Caco-2 (cell line): ENCODE measurements at regions not wholly inside any gene's neighbourhood (a gene's known extent, or its start where the extent isn't known, plus 50 kb on each side); places are given as distances from the start of the nearest gene placed in this dataset.

Experiments
- BruUV-seq: library from RNA; stranded (reverse); fragments of 400-500 nt; replicated peaks from 2 replicates; lab custom pipeline; 2021; lab: Mats Ljungman, UMichigan
- CTCF ChIA-PET: fragments of 300-600 bp; sonication (Branson Sonifier 250); formaldehyde crosslinking; loops from one replicate; lab custom pipeline; 2022; ENCODE audit warnings: antibody characterized with exemption; lab: Charles Lee
- POLR2A ChIA-PET: fragments of 300-600 bp; sonication (Branson Sonifier 250); formaldehyde crosslinking; loops from one replicate; lab custom pipeline; 2022; ENCODE audit warnings: antibody characterized with exemption; lab: Charles Lee
- DNase-seq, 2 experiments: peaks; one replicate each; pipeline versions ENCODE4 v3.0.0 to v3.0.0-alpha.2; 2020 to 2022
- H3K27me3 ChIP-seq: replicated peaks from 2 replicates; pipeline ENCODE4 v1.6.0; 2011; ENCODE audit warnings: low read length; ENCODE audit not compliant: control insufficient read depth, insufficient read depth
- H3K36me3 ChIP-seq: 2 replicates; pipeline ENCODE4 v1.5.1; 2011; ENCODE audit warnings: low read length; ENCODE audit not compliant: control insufficient read depth, insufficient read depth
- H3K4me1 ChIP-seq: fragments of 250-450 bp; sonication (Bioruptor Pico); 2 replicates; pipeline ENCODE4 v1.5.1; 2020; ENCODE audit warnings: mild to moderate bottlenecking
- H3K4me3 ChIP-seq: 2 replicates; pipeline ENCODE4 v1.5.1; 2011; ENCODE audit warnings: low read depth, mild to moderate bottlenecking, control low read depth, low read length
- H3K9me3 ChIP-seq: fragments of 250-450 bp; sonication (Bioruptor Pico); 2 replicates; pipeline ENCODE4 v1.5.1; 2020; ENCODE audit warnings: mild to moderate bottlenecking, moderate library complexity
- H3K27ac Mint-ChIP-seq: one replicate; pipeline ENCODE4 v1.8.0; 2022; ENCODE audit warnings: mixed read lengths; ENCODE audit not compliant: unreplicated experiment
- H3K27me3 Mint-ChIP-seq: one replicate; pipeline ENCODE4 v1.8.0; 2022; ENCODE audit warnings: mixed read lengths; ENCODE audit not compliant: insufficient read depth, unreplicated experiment
- H3K36me3 Mint-ChIP-seq: one replicate; pipeline ENCODE4 v1.8.0; 2022; ENCODE audit warnings: mild to moderate bottlenecking, mixed read lengths; ENCODE audit not compliant: insufficient read depth, unreplicated experiment
- H3K4me1 Mint-ChIP-seq: one replicate; pipeline ENCODE4 v1.8.0; 2022; ENCODE audit warnings: low read depth, mixed read lengths; ENCODE audit not compliant: unreplicated experiment
- H3K4me3 Mint-ChIP-seq: one replicate; pipeline ENCODE4 v1.8.0; 2022; ENCODE audit warnings: mild to moderate bottlenecking, moderate library complexity, mixed read lengths; ENCODE audit not compliant: unreplicated experiment
- H3K9me3 Mint-ChIP-seq: one replicate; pipeline ENCODE4 v1.8.0; 2022; ENCODE audit warnings: mixed read lengths; ENCODE audit not compliant: unreplicated experiment
- CTCF ChIP-seq, 2 experiments: fragments of 200-600 bp in 1 of 2; IDR thresholded peaks; 1 replicate in 1 of 2; 2 replicates in 1 of 2; pipeline versions ENCODE4 v1.5.1 to v1.8.0; 2011 to 2022; ENCODE audit warnings: antibody characterized with exemption in 1 of 2, control low read depth in 1 of 2, inconsistent platforms in 1 of 2, low read depth in 1 of 2, low read length in 1 of 2, mild to moderate bottlenecking in 1 of 2, moderate library complexity in 1 of 2; ENCODE audit not compliant: insufficient read depth in 1 of 2, severe bottlenecking in 1 of 2, unreplicated experiment in 1 of 2
- intact Hi-C: fragments of 100-400 bp; cut with micrococcal nuclease; formaldehyde crosslinking; loops from one replicate; pipeline ENCODE4 v1.10.0; 2022; ENCODE audit not compliant: unreplicated experiment

DNA sequence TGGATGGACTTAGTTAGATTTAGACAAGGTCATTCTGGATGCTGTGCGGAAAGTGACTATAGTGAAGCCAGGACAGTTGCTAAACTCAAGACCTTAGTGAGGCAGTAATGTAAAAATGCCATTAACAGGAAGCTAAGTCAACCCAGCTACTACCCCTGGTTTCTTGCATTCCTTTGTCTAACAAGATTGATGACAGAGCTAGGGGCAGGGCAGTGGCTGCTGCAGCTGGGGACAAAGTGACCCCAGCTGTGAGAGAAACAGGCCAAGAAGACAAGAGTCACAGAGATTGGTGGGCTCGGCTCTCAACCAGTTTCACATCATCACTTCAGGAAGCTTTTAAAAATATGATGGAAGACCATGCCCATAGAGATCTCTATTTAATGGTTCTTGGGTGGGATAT lies 110.4 kb upstream of the POU2AF2 start:
- CTCF ChIA-PET = no interaction called here
- Histone ChIP-seq H3K4me1 (no peaks in the 10 kb centered on the region), H3K4me3 (no peak overlapping the region), H3K27me3 (no peaks in the 10 kb centered on the region), H3K9me3 (no peaks in the 10 kb centered on the region), H3K36me3 (no peaks in the 10 kb centered on the region)
- Mint-ChIP-seq H3K36me3 (no peaks in the 10 kb centered on the region), H3K9me3 (no peaks in the 10 kb centered on the region), H3K27ac (no peak overlapping the region), H3K27me3 (peaks cover 26% of the 10 kb centered on the region), H3K4me3 (no peak overlapping the region), H3K4me1 (no peaks in the 10 kb centered on the region)
- no peak for TF ChIP-seq CTCF (IDR thresholded peaks at IDR 0.05; ENCODE audit: insufficient read depth in 1 of 2, low read depth in 1 of 2, low read length in 1 of 2, severe bottlenecking in 1 of 2, unreplicated experiment in 1 of 2)
- DNase-seq = no peak
- POLR2A ChIA-PET = no interaction called here
- BruUV-seq = no TSS peak
- intact Hi-C loops = no loop called here

DNA sequence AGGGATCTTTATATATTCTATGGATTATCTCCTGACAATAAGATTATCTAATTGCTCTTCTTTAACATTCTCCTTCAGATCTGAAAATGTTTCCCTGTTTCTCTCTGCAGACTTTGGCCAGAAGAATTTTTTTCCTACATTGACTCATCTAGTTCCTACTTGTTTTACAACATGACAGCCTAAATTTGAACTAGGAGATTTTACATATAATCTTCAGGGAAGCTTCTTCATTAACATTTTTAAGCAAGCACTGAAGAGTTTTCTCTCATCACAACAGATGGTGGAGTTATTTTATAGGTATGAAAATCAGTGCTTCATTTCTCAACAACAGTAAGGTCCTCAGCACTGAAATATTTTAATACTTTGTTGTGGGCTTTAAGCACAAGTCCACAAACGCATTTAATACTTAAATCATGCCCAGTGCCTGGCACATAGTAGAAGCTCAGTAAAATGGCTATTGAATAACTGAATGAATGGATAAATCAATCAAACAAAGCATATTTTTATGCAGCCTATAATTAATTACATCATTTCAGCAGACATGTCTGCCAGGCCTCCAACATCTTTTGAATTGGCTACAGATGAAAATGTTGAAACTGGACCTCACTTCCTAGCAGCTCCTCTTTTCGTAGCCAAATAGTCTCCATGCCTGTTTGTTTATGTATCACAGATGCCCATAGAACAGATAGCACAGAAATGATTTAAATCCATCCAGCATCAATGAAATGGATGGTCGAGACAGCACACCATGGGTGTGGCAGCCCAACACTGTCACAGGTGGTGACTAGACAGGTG lies 117.3 kb upstream of the POU2AF2 start:
- no peak overlapping the region for H3K27ac Mint-ChIP-seq
- Histone ChIP-seq H3K9me3 (no peaks in the 10 kb centered on the region), H3K4me3 (no peak overlapping the region), H3K27me3 (no peaks in the 10 kb centered on the region), H3K4me1 (no peaks in the 10 kb centered on the region), H3K36me3 (no peaks in the 10 kb centered on the region)
- no peaks in the 10 kb centered on the region for H3K9me3 Mint-ChIP-seq
- no peak for TF ChIP-seq CTCF (IDR thresholded peaks at IDR 0.05; ENCODE audit: insufficient read depth in 1 of 2, low read depth in 1 of 2, low read length in 1 of 2, severe bottlenecking in 1 of 2, unreplicated experiment in 1 of 2)
- ChIA-PET CTCF (no interaction called here), POLR2A (no interaction called here)
- no peak overlapping the region for H3K4me3 Mint-ChIP-seq
- no peaks in the 10 kb centered on the region for H3K36me3 Mint-ChIP-seq
- intact Hi-C loops = no loop called here
- no TSS peak for BruUV-seq
- no peaks in the 10 kb centered on the region for H3K4me1 Mint-ChIP-seq
- no peak for DNase-seq
- peaks cover 20% of the 10 kb centered on the region for H3K27me3 Mint-ChIP-seq

GRCh38 chr11:111124724-111125123 lies 120.8 kb upstream of the POU2AF2 start:
- ChIA-PET POLR2A (no interaction called here), CTCF (interaction anchor here (0.8 kb wide), 1 partner anchor 19 kb away, joined by 3 read pairs; no protein-coding TSS in a partner anchor)
- BruUV-seq = no TSS peak
- Histone ChIP-seq H3K36me3 (no peaks in the 10 kb centered on the region), H3K9me3 (no peaks in the 10 kb centered on the region), H3K27me3 (0 out of 2 replicates have a peak, but pooled peaks cover 1% of the 10 kb centered on the region), H3K4me3 (no peak overlapping the region), H3K4me1 (no peaks in the 10 kb centered on the region)
- Mint-ChIP-seq H3K4me1 (no peaks in the 10 kb centered on the region), H3K9me3 (no peaks in the 10 kb centered on the region), H3K27me3 (peaks cover 16% of the 10 kb centered on the region), H3K27ac (no peak overlapping the region), H3K4me3 (no peak overlapping the region), H3K36me3 (no peaks in the 10 kb centered on the region)
- intact Hi-C loops = no loop called here
- DNase-seq = no peak
- no peak for TF ChIP-seq CTCF (IDR thresholded peaks at IDR 0.05; ENCODE audit: insufficient read depth in 1 of 2, low read depth in 1 of 2, low read length in 1 of 2, severe bottlenecking in 1 of 2, unreplicated experiment in 1 of 2)
